C1 segment of cervical spinal cord (tissue), 14 donors: ENCODE measurements at regions not wholly inside any gene's neighbourhood (a gene's known extent, or its start where the extent isn't known, plus 50 kb on each side); places are given as distances from the start of the nearest gene placed in this dataset.
A peak's percentile ranks its signal among the peaks of the same experiment; 100 is the strongest.
"Not testable (repeated sequence)": the region's sequence is repeated elsewhere in the genome, so short reads cannot be mapped to it uniquely, and the experiment has no call there.

ENCODE experiments used
- DNase-seq, 14 donors: peaks; one replicate each; lab custom pipeline; 2025; lab: John Stamatoyannopoulos, UW

- peak in 6 of 14 donors; percentile 1 to 16 (median 6) for DNase-seq
Measured at GRCh38 chr5:123965626-123966025, 453.6 kb downstream of the CSNK1G3 start.

- no peak for DNase-seq
Measured at GRCh38 chr5:123964884-123965283, 452.9 kb downstream of the CSNK1G3 start.

GRCh38 chr5:123960526-123960925, 448.5 kb downstream of the CSNK1G3 start:
- no peak for DNase-seq

- DNase-seq, result no peak
Measured at GRCh38 chr5:123951582-123951977, 439.6 kb downstream of the CSNK1G3 start.

- no peak for DNase-seq
Measured at GRCh38 chr5:123950701-123951581, 439.0 kb downstream of the CSNK1G3 start.

- no peak for DNase-seq
Measured at GRCh38 chr5:123949807-123950340, 437.9 kb downstream of the CSNK1G3 start.

GRCh38 chr5:123949043-123949804, 437.2 kb downstream of the CSNK1G3 start:
- DNase-seq, result no peak

GRCh38 chr5:123947797-123948196, 435.8 kb downstream of the CSNK1G3 start:
- DNase-seq, result no peak

- DNase-seq, result no peak
Measured at GRCh38 chr5:123945548-123945947, 433.6 kb downstream of the CSNK1G3 start.

GRCh38 chr5:123943151-123943550, 431.2 kb downstream of the CSNK1G3 start:
- no peak for DNase-seq

- DNase-seq, result no peak
Measured at GRCh38 chr5:123940416-123940815, 428.4 kb downstream of the CSNK1G3 start.

- DNase-seq, result peak in 3 of 14 donors; percentile 1
Measured at GRCh38 chr5:123937230-123937629, 425.3 kb downstream of the CSNK1G3 start.

GRCh38 chr5:123936548-123936947, 424.6 kb downstream of the CSNK1G3 start:
- no peak for DNase-seq

- DNase-seq, result not testable (repeated sequence)
Measured at GRCh38 chr5:123933812-123934211, 421.8 kb downstream of the CSNK1G3 start.

- no peak for DNase-seq
Measured at GRCh38 chr5:123929055-123929474, 417.1 kb downstream of the CSNK1G3 start.

- DNase-seq, result no peak
Measured at GRCh38 chr5:123928401-123928800, 416.4 kb downstream of the CSNK1G3 start.

GRCh38 chr5:123921193-123921592, 409.2 kb downstream of the CSNK1G3 start:
- no peak for DNase-seq

- no peak for DNase-seq
Measured at GRCh38 chr5:123916345-123917121, 404.6 kb downstream of the CSNK1G3 start.

- DNase-seq, result no peak
Measured at GRCh38 chr5:123914333-123914732, 402.4 kb downstream of the CSNK1G3 start.

GRCh38 chr5:123907349-123907748, 395.4 kb downstream of the CSNK1G3 start:
- DNase-seq, result no peak

GRCh38 chr5:123906698-123907295, 394.8 kb downstream of the CSNK1G3 start:
- no peak for DNase-seq
